ENCODE measurements at regions not wholly inside any gene's neighbourhood (a gene's known extent, or its start where the extent isn't known, plus 50 kb on each side); places are given as distances from the start of the nearest gene placed in this dataset.

GRCh38 chr1:166785987-166786386 lies 53.3 kb upstream of the POGK start:
- WGBS, 2 donors, result 83 to 90% methylated on average over 1 of the region's 1 CpG

GRCh38 chr1:166789286-166789685 lies 50.0 kb upstream of the POGK start:
- TF ChIP-seq, protein P1, sequence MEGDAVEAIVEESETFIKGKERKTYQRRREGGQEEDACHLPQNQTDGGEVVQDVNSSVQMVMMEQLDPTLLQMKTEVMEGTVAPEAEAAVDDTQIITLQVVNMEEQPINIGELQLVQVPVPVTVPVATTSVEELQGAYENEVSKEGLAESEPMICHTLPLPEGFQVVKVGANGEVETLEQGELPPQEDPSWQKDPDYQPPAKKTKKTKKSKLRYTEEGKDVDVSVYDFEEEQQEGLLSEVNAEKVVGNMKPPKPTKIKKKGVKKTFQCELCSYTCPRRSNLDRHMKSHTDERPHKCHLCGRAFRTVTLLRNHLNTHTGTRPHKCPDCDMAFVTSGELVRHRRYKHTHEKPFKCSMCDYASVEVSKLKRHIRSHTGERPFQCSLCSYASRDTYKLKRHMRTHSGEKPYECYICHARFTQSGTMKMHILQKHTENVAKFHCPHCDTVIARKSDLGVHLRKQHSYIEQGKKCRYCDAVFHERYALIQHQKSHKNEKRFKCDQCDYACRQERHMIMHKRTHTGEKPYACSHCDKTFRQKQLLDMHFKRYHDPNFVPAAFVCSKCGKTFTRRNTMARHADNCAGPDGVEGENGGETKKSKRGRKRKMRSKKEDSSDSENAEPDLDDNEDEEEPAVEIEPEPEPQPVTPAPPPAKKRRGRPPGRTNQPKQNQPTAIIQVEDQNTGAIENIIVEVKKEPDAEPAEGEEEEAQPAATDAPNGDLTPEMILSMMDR (IDR thresholded peaks at IDR 0.05), result no peak
- WGBS, 2 donors, result 76 to 79% methylated on average over 3 of the region's 3 CpGs
- DNase-seq (no peak), ATAC-seq (no peak), FAIRE-seq (no peak)
- H3K27me3 ChIP-seq, result no peaks in the 10 kb centered on the region
- intact Hi-C loops (cut with DNase I), result no loop called here
- H3K4me3 ChIP-seq, result no peak overlapping the region
- H3K4me1 ChIP-seq, result no peaks in the 10 kb centered on the region
- no peaks in the 10 kb centered on the region for H3K9me3 ChIP-seq
- no peak overlapping the region for H3K27ac ChIP-seq
- no peaks in the 10 kb centered on the region for H3K36me3 ChIP-seq

More at GRCh38 chr1:166785987-166786386, 53.3 kb upstream of the POGK start:
- TF ChIP-seq, protein P1 (IDR thresholded peaks at IDR 0.05), result no peak
- Histone ChIP-seq H3K36me3 (no peaks in the 10 kb centered on the region), H3K4me3 (no peak overlapping the region), H3K4me1 (no peaks in the 10 kb centered on the region), H3K27ac (no peak overlapping the region), H3K27me3 (no peaks in the 10 kb centered on the region), H3K9me3 (no peaks in the 10 kb centered on the region)
- DNase-seq, result no peak
- no peak for ATAC-seq
- intact Hi-C loops (cut with DNase I), result no loop called here
- FAIRE-seq, result no peak

Data from pancreas (tissue), 10 donors.